HG03565 (cell line): ENCODE measurements at regions not wholly inside any gene's neighbourhood (a gene's known extent, or its start where the extent isn't known, plus 50 kb on each side); places are given as distances from the start of the nearest gene placed in this dataset.

Source experiments
- ATAC-seq: cut with Tn5 transposase; IDR thresholded peaks from one replicate; pipeline ENCODE4 v1.9.1; 2021; ENCODE audit warnings: mild to moderate bottlenecking, moderate library complexity; ENCODE audit not compliant: unreplicated experiment

- no peak for ATAC-seq
These were observed 63.5 kb downstream of the DNTTIP2 start for GRCh38 chr1:93815366-93816110.

- no peak for ATAC-seq
These were observed 64.1 kb downstream of the DNTTIP2 start for GRCh38 chr1:93814795-93815340.

- ATAC-seq, result peak; percentile 69
These were observed 64.8 kb downstream of the DNTTIP2 start for GRCh38 chr1:93814059-93814794.

- ATAC-seq, result no peak
These were observed 65.9 kb downstream of the DNTTIP2 start for GRCh38 chr1:93813076-93813475.

GRCh38 chr1:93811326-93812065 lies 67.5 kb downstream of the DNTTIP2 start:
- no peak for ATAC-seq

- ATAC-seq, result no peak
These were observed 68.7 kb downstream of the DNTTIP2 start for GRCh38 chr1:93810316-93810715.

GRCh38 chr1:93808871-93809270 lies 70.1 kb downstream of the DNTTIP2 start:
- no peak for ATAC-seq

GRCh38 chr1:93807311-93807930 lies 71.6 kb downstream of the DNTTIP2 start:
- ATAC-seq, result no peak

GRCh38 chr1:93805027-93805610 lies 73.9 kb downstream of the DNTTIP2 start:
- no peak for ATAC-seq

GRCh38 chr1:93804412-93804811 lies 74.6 kb downstream of the DNTTIP2 start:
- ATAC-seq, result no peak

GRCh38 chr1:93801471-93801870 lies 77.5 kb downstream of the DNTTIP2 start:
- no peak for ATAC-seq

GRCh38 chr1:93800856-93801255 lies 78.2 kb downstream of the DNTTIP2 start:
- ATAC-seq, result no peak

GRCh38 chr1:93798291-93798690 lies 80.7 kb downstream of the DNTTIP2 start:
- no peak for ATAC-seq

- no peak for ATAC-seq
These were observed 94.5 kb downstream of the DNTTIP2 start for GRCh38 chr1:93784538-93784937.

GRCh38 chr1:93783876-93784275 lies 95.1 kb downstream of the DNTTIP2 start:
- ATAC-seq, result no peak

GRCh38 chr1:93779540-93780165 lies 98.0 kb upstream of the BCAR3 start:
- no peak for ATAC-seq

- ATAC-seq, result no peak
These were observed 96.8 kb upstream of the BCAR3 start for GRCh38 chr1:93778457-93778856.

GRCh38 chr1:93777255-93777654 lies 95.6 kb upstream of the BCAR3 start:
- no peak for ATAC-seq

GRCh38 chr1:93776728-93777127 lies 95.1 kb upstream of the BCAR3 start:
- ATAC-seq, result no peak

- no peak for ATAC-seq
These were observed 93.6 kb upstream of the BCAR3 start for GRCh38 chr1:93775224-93775623.
